GM21717 (cell line): ENCODE measurements at regions not wholly inside any gene's neighbourhood (a gene's known extent, or its start where the extent isn't known, plus 50 kb on each side); places are given as distances from the start of the nearest gene placed in this dataset.

Experiments
- ATAC-seq: cut with Tn5 transposase; IDR thresholded peaks from one replicate; pipeline ENCODE4 v1.9.1; 2021; ENCODE audit warnings: mild to moderate bottlenecking, moderate library complexity; ENCODE audit not compliant: unreplicated experiment

DNA sequence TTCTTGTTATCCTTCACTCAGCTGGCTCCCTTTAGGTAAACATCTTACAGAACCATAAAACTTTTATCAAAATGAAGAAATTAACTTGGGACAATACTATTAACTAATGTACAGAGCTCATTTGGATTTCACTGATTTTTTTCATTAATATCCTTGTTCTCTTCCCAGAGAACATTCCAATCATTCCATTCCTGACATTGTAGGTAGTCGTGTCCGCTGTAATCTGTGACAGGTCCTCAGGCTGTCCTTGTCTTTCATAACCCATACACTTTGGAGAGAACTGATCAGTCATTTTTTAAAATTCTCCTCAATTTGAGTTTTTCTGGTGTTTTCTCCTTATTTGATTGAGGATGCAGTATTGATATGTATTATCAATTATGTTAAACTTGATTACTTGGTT lies 916.8 kb downstream of the GALC start:
- ATAC-seq, result no peak

DNA sequence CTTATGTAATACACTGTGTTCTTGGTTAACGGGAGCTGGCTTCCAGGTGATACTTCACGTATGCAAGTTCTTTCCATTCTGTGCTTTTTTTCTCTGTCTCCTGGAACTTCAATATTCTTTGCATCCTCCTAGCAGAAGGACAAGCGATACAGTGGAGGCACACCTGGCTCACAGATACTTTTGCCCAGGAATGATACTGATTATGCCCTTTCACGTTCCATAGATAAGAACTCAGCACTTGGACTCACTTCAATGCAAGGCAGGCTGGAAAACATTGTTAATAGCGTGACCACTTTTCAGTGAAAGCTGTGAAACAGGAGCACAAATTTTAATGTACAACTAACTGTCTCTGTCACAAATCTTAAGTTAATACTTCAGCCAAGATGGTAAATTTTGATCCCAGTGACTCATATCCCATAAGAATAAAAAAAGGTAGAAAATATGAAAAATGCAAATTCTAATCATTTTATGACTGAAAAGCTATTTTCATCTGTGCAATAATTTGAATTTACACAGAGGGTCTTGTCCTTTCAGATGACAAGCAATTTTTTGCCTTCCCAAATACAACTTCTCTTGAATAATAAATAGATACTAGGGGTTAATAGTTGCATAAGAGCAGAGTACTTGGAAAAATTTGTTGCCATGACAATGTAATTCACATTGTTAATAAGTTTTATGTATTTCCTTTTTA lies 919.0 kb downstream of the GALC start:
- no peak for ATAC-seq

DNA sequence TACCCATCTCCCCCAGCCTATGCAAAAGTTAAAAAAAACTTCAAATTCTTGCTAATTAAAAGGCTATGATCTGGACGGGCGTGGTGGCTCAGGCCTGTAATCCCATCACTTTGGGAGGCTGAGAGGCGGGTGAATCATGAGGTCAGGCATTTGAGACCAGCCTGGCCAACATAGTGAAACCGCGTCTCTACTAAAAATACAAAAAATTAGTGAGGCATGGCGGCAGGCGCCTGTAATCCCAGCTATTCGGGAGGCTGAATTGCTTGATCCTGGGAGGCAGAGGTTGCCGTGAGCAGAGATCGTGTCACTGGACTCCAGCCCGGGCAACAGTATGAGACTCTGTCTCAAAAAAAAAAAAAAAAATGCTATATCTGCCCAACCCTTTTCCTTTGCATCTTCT lies 925.4 kb downstream of the GALC start:
- no peak for ATAC-seq

DNA sequence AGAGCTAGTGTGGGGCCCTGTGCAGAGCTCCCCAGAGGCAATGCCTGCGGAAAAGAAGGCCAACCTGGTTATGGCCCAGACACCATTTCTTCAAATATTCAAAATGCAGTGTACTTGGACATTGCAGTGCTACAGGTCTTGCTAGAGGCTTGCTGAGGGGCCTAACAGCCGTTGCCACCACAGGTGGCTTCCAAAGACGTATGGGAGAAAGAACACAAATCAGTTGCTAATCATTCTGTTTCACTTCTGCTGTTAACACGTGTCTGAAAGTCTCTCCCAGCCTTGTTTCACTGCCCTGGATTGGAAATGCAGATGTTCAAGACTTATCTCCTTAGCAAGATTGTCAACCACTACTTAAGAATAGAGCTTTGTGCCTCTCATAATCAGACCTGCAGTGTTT lies 925.9 kb downstream of the GALC start:
- no peak for ATAC-seq

DNA sequence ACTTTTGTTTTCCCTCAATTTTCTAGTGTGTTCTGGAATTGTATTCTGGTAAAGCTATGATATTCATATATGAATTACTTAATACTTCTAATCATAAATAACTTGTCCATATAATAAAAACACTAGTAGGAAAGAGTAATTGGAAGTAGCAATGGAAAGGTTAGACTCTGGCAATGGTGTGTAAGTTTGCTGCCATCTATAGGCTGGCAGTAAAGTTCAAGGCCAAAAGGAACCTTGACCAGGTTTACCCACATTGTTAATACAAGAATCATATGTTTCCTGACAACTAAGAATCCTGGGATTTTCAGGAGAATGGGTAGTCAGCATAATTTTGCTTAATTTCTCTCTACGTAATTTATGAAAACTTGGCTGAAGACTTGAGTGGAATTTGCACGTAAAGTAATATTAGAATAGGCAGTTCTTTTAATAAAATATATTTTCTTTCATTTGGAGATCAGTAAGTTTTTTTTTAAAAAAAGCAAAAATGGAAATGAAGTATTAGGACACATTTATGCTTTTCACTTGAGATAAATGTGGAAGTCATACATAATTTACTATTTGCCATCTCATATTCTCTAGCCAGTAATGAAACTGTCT lies 926.7 kb downstream of the GALC start:
- ATAC-seq, result no peak

DNA sequence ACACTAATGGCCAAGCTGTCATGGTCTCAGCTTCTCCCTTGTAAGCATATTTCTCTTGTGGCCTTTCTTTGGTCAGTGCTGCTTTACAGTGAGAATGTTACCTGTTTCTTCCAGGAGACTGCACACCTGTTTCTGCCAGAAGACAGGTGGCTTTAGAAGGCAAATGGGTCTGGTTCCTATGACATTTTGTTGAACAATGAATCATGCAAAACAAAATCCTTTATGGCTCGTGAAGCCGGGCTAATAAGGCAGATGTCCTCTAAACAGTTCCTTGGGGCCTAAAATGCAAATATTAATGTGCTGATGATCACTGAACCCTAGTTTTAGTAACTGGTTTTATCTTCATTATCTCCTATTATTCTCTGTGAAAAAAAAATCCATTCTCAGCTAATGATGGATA lies 927.6 kb downstream of the GALC start:
- no peak for ATAC-seq

DNA sequence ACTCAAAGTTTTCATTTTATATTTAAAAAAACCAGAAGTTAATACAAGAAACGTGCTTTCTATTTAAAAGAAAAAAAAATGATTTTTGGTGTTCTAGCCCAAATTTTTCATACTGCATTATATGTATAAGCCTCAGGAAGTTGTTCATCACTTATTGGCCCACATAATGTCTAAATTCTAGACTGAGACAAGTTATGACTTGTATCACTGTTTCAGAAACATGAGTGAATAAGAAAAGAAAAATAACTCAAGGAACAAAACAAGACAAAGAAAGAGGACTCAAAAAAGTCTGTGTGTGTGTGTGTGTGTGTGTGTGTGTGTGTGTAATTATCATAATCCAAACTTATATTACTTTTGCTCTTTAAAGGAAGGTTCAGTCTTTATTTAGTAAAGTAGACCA lies 929.8 kb downstream of the GALC start:
- ATAC-seq, result no peak

DNA sequence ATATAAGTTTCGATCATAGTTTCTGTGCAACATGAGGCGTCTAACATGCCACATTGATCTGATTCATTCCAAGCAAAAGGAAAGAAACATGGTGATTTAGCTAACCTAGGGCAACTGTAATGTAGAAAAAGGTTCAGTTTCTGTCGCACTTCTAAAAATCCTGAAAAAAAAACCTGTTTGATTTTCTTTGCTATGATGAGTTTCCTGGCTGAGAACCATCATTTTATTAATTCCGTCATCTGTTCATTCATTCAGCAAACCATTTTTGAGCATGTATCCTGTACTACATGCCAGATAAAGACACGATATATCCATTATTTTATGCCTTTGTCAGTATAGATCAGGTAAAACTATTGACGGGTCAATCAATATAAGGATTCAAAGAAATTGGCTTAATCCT lies 932.6 kb downstream of the GALC start:
- no peak for ATAC-seq

DNA sequence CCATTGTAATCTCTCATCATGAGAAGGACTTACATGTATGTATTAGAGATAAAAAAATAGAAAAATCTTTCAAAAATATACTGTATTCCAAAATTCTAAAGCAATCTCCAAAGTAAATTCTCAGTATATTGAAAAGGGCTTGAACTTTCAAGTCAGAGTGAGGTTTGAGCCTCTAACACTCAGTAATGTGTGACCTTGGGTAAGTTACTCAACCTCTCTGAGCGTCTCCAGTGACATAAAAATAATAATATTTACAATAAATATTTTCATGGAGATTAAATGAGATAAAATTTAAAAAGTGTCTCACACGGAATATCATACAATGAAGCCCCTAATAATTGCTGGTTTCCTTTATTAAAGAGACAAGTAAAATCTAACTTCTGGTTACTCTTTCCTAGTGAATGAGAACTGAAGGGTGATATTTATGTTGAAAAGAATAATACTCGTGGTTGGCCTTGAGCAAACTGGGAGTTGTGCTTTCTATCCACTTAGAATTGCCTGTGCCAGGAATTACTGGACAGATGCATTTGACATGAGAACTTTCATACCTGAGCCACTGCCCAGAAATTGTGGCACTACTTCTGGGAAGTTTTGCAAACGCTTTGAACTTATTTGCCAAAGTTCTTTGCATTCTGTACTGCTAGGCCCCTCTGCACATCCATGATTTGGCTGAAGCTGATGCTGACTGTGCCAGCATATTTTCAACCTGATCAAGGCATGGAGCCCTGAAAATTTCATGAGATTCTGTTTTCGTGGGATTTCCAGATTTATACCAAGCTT lies 933.7 kb downstream of the GALC start:
- no peak for ATAC-seq

DNA sequence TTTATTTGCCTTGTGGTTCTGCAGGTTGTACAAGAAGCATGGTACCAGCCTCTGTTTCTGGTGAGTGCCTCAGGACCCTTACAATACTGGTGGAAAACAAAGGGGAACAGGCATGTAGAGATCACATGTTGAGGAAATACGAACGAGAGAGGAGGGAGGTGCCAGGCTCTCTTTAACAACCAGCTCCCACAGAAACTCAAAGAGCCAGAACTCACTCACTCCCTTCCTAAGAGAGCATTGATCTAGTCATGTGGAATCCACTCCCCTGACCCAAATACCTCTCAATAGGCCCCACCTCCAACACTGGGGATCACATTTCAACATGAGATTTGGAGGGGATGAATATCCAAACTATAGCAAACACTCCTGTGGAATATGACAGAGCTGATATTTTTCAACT lies 938.0 kb downstream of the GALC start:
- no peak for ATAC-seq

DNA sequence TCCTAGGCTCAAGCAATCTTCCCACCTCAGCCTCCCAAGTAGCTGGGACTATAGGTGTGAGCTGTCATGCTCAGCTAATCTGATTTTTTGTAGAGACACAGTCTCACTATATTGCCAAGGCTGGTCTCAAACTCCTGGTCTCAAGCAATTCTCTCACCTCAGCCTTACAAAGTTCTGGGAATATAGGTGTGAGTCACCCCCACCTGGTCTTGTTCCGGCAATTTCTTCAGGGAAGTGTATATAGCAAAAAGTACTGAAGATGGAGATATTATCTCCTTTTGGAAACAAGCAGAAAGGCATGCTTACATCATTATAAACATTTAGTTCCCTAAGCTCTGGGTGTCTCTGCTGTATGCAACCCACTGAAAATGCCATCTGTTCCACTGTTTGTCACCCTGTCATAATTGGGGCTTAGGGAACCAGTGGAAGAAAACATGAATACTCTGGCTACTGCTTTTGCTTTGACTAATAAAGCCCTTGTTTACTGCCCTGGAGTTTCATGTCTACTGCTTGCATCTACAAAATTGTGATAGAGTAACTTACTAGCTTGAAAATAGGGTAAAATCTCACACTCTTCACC lies 940.2 kb downstream of the GALC start:
- no peak for ATAC-seq

DNA sequence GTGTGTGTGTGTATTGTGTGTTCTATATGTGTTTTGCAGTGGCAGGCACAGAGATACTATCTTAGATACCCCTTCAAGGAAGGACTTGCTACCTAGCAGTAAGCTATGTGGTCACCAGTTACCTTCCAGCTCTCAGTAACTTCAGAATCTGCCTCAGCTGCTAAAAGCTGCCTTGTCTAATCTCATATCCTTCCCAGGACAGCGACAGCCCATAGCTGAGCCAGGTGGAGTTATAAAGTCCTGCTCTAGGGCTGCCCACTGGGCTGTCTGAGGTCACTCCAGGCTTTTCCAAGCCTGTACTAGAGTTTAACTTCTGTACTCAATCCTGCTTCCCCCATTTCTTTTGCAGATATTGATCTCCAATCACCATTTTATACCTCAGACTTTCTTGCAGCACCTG lies 942.6 kb downstream of the GALC start:
- no peak for ATAC-seq

DNA sequence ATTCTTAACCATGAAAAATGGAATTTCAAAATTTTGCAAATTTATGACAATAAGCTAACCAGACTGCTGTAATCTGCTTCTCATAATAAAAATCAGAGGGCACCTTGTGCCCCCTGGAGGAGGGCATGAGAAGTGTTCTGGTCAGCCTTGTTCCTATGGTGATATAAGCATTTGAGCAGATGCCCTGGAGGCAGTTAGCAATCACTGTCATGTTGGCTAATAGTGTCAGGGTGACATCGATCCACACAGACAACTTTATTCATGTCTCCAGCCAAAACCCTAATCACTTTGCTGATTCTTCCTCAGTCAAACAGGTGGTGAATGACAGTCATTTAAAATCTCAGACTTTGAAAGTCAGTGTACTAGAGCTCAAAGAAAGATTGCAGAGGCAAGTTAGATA lies 943.0 kb downstream of the GALC start:
- no peak for ATAC-seq

DNA sequence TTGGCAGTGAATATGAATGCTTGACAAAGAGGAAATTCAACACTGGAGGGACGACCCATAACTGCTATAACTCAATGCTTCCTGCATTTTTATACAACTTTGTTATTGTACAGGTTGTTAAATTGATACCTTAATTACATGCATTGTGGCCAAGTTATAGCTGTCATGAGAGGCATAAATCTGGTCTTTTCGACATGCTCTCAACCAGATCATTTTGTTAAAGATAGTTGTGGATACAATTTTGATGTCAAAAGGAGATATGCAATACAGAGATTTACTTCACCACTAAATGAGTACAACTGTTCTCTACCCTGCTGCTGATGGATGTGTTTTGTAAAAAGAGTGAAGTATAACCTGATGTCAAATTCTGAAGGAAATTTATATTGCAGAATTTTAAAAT lies 946.0 kb downstream of the GALC start:
- ATAC-seq, result no peak

DNA sequence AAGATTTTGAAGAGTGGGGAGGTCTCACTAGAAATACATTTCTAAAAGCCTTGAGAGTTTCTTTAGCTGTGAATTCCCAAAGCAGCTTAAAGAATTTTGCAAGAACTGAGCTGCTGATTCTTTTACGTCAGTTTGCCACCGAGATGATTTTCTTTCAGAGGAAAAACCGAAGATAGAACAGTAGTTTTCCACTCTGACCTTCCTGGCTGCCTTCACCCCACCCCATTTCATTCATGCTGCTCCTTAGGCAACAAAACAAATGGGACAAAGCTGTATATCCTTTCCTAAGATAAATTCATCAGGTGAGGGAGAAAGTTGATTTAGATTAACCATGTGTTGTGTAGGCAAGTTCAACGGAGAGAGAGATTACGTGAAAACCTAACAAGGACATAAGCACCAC lies 947.0 kb downstream of the GALC start:
- ATAC-seq, result no peak

DNA sequence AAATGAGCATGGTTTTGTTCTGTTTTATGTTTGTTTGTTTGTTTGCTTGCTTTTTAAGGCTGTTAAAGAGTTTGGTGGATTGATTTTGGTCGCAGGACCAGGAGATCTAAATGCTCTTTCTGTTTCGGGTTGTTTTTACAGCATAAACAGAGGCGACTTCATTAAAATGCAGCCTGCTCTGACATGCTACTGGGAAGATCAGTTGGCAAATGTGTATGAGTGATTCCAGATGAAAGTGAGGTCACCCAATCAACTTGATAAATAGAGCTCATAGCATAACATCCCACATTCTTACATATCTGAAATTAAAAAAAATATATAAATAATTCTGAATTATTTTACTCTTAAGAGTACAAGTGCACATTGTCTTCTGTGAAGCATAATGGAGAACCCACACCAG lies 947.7 kb downstream of the GALC start:
- no peak for ATAC-seq

DNA sequence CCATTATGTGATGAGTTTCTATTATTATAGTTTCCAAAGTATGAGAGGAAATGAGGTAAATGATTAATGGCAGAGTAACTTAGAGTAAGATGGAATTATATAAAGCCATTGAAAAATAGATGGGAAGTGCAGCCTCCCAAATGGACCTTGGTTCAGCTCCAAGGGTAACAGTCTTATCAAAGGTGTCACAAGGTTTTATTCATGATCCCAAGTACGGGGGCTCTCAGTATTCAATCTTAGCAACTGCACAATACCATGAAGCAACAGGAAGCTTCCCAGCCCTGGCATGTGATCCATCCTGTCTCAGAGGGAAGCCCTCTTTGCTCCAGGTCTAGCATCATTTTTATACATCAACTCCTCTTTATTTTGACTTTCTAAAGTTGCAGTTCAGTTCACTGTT lies 948.2 kb downstream of the GALC start:
- ATAC-seq, result no peak

DNA sequence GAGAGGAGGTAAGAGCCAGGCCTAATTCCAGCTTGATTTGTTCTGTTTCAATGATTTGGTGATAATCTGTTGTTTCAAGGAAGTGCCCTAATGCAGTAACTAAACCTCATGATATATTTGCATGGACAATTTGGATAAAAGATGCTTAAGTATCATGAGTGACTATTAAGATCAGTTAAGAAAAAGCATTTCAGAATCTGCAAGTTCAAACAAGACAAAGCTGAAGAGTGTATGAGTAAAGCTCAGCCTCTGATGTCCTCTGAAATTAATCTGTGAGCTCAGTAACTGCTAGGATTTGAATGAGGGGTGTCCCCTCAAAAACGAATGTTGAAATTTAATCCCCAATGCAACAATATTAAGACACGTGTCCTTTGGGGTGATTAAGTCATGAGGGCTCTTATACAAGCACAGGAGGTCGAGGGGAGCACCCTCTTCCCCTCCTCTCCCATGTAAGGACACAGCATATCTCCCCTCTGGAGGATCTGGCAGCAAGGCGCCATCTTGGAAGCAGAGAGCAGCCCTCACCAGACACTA lies 949.2 kb downstream of the GALC start:
- no peak for ATAC-seq

DNA sequence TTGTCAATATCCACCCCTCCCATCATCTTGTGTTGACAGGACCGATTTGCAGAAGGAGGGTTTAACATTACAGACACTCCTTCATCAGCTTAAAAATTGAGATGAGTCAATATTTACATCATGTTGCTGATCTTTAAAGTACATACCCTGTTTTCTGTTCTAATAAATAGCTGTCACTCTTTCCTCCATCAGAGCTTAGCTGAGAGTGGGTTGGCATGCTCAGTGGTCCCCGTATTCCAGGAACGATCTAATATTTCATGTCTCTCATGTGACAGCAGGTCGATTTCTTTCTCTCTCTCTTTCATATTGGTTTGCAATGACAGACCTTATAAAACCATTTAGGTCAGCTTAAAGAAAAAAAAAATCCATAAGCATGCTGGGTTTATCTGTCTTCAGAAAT lies 950.6 kb downstream of the GALC start:
- ATAC-seq, result no peak

DNA sequence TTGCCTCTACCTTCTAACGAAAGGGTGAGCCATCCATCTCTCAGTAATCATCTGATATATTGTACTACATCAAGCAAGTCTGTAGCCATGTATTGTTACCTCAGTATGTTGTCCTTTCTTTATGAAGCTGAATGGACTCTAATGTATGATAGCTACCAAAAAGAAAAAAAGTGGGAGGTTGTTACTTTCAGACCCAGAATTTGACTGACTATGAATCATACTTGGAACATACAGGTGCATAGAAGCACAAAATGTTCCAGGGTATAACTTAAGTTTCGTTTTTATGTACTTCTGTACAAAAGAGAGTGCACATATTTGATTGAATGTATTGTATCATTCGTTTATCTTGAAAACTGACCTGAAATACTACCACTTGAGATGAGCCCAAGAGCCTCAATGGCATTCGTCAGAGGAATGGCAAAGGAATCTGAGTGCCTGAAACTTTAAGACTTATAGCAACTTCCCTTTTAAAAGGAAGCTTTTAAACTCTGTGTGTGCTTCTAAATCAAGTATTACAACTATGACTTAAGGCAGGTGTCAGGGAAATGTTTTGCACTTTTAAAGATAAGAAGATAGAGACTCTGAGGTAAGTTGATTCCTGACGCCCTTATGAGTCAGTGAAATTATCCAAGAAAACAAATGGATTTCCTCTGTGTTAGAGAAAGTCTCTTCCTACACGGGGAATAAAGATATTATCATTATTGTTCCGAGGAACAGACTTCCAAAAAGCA lies 951.5 kb downstream of the GALC start:
- ATAC-seq, result no peak

DNA sequence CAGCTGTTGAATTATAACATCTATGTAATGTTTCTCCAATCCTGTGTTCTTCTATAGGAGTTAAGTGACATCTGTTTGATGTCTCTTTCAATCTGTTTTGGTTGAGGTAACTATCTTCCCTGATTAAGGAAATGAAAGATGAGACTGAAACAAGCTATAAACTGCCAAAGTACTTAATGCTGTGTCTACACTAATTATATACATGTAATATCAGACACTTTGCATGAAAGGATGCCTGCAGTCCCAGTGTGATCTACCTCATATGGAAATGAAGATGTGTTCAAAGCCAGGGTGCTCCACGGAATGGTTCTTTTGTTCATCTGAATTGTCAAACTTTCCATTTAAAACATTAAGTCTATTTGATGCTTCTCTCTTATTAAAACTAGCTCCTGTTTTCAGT lies 958.3 kb downstream of the GALC start:
- ATAC-seq, result no peak
